NB4 (cell line): ENCODE measurements at regions not wholly inside any gene's neighbourhood (a gene's known extent, or its start where the extent isn't known, plus 50 kb on each side); places are given as distances from the start of the nearest gene placed in this dataset.
A peak's percentile ranks its signal among the peaks of the same experiment; 100 is the strongest.

Experiments
- DNase-seq: peaks from one replicate; pipeline ENCODE4 v3.0.0; 2010; ENCODE audit warnings: low read depth
- H3K4me3 ChIP-seq: one replicate; pipeline ENCODE4 v1.5.1; 2011; ENCODE audit warnings: mild to moderate bottlenecking, low read depth, low read length, moderate library complexity
- MYC ChIP-seq: IDR thresholded peaks from 2 replicates; pipeline ENCODE4 v1.6.1; 2011; ENCODE audit warnings: low read depth, low read length
- POLR2A ChIP-seq: IDR thresholded peaks from 2 replicates; pipeline ENCODE4 v1.6.1; 2011; ENCODE audit warnings: mild to moderate bottlenecking; ENCODE audit not compliant: insufficient read length; ENCODE audit errors: extremely low read depth
- TF ChIP-seq, protein P1 (sequence below): IDR thresholded peaks from one replicate; pipeline ENCODE4 v1.5.1; 2012; ENCODE audit warnings: low read depth, low read length
- TF ChIP-seq, protein P2 (sequence below): IDR thresholded peaks from 2 replicates; pipeline ENCODE4 v1.6.1; 2011; ENCODE audit warnings: low read depth, low read length

DNA sequence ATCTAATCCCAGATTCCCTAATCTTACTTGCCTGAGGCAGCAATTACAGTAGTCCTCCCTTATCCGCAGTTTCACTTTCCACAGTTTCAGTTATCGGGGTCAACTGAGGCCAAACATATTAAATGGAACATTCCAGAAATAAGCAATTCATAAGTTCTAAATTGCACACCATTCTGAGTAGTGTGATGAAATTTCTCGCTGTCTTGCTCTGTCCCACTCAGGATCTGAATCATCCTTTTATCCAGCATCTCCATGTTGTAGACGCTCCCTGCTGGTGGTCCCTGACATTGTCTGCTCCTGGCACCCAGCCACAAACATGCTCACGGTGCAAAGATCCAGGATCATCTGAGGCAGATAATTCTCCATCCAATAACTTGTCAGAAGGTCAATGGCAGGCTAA, 128.7 kb upstream of the CXCL12 start:
- TF ChIP-seq MYC: no peak
- TF ChIP-seq, protein P1, sequence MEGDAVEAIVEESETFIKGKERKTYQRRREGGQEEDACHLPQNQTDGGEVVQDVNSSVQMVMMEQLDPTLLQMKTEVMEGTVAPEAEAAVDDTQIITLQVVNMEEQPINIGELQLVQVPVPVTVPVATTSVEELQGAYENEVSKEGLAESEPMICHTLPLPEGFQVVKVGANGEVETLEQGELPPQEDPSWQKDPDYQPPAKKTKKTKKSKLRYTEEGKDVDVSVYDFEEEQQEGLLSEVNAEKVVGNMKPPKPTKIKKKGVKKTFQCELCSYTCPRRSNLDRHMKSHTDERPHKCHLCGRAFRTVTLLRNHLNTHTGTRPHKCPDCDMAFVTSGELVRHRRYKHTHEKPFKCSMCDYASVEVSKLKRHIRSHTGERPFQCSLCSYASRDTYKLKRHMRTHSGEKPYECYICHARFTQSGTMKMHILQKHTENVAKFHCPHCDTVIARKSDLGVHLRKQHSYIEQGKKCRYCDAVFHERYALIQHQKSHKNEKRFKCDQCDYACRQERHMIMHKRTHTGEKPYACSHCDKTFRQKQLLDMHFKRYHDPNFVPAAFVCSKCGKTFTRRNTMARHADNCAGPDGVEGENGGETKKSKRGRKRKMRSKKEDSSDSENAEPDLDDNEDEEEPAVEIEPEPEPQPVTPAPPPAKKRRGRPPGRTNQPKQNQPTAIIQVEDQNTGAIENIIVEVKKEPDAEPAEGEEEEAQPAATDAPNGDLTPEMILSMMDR: no peak
- no peak for TF ChIP-seq POLR2A
- TF ChIP-seq, protein P2, sequence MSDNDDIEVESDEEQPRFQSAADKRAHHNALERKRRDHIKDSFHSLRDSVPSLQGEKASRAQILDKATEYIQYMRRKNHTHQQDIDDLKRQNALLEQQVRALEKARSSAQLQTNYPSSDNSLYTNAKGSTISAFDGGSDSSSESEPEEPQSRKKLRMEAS: no peak
- H3K4me3 ChIP-seq: no peak overlapping the region
- peak; percentile 6 for DNase-seq

DNA sequence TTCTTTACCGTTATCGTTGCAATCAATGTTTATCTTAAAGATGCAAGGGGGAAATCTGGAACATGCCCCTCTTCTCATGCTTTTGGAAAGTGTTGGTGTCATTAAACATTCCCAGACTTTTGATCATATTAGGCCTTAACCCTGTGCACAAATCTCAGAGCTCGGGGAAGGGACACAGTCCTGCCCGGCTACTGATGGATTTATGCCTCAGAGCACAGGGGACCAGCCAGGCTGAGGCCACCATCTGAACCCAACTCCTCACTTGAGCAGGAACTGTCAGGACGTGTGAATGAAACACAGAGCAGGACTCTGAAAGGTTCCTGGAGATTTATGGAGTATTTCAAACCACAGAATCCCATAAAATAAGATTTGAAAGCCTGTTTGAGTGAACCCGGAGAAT, 132.0 kb upstream of the CXCL12 start:
- H3K4me3 ChIP-seq: no peak overlapping the region
- TF ChIP-seq POLR2A (no peak), MYC (no peak)
- TF ChIP-seq, protein P1: no peak
- TF ChIP-seq, protein P2: no peak
- no peak for DNase-seq

DNA sequence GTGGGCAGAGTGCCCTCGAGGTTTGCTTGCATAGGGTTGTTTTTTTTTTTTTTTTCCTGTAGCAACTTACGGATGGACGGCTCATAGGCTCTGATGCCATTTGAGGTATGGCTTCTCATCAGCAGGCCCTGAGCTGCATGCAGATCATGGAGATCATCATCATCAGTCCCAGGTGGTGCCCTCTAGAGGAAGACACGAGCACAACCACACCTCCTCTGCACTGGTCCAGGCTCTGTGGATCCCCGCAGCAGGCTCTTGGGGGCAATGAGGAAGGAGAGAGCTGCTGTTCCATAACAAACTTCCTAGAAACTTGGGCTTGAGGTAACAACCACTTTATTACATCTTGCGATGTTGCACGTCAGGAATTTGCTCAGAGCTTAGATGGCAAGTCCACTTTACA, 132.7 kb upstream of the CXCL12 start:
- H3K4me3 ChIP-seq: no peak overlapping the region
- DNase-seq: peak; percentile 43
- TF ChIP-seq MYC: no peak
- TF ChIP-seq, protein P2: 0 out of 2 replicates have a peak, but pooled peaks have one; percentile 17
- TF ChIP-seq, protein P1: peak; percentile 60
- TF ChIP-seq POLR2A: no peak

DNA sequence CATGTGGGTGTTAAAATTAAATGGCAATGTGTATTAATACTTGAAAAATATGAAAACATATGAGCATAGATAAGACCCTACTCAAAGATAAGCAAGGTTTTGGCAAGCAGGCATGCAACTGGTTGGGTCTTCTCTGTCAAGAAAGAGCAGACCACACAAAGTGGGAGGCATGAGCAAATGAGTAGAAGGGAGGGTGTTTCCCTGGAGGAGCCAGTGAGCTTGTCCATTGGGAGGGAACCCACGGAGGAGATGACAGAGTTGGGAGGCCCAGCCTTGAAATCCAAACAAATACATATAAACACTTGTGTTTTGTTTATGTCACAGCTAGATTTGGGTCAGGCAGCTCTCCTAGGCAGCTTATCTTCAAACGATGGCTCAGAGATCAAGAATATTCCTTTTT, 134.5 kb upstream of the CXCL12 start:
- DNase-seq: no peak
- TF ChIP-seq, protein P2: no peak
- TF ChIP-seq, protein P1: no peak
- TF ChIP-seq POLR2A (no peak), MYC (no peak)

DNA sequence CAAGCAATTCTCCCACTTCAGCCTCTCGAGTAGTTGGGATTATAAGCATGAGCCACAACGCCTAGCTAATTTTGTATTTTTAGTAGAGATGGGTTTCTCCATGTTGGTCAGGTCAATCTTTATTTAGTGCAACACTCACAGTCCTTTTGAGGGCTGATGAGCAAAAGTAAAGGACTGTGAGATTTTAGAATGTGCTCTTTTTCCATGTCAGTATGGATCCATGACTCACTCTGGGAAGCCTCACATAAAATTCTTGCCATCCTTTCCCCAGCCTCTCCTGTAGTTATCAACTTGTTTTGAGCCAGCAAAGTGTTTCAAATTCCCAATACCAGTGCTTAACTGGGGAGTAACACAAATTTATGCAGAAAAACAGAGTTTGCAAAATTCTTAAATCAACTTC, 135.8 kb upstream of the CXCL12 start:
- DNase-seq: no peak
- no peak overlapping the region for H3K4me3 ChIP-seq
- TF ChIP-seq POLR2A (no peak), MYC (no peak)
- TF ChIP-seq, protein P1: no peak
- TF ChIP-seq, protein P2: no peak

More for the DNA sequence above, 134.5 kb upstream of the CXCL12 start:
- H3K4me3 ChIP-seq: no peak overlapping the region

DNA sequence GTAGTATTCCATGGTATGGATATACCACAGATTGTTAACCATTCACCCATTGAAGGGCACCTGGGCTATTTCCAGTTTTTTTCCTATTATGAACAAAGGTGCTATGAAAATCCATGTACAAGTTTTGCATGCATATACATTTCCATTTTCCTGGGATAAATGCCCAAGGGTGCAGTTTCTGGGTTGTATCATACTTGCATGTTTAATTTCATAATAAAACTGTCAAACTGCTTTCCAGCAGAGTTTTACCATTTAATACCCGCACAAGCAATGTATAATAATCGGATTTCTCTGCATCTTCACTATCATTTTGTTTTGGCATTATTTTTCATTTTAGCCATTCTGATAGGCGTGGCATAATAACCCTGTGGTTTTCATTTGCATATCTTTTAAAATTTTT, 154.3 kb upstream of the CXCL12 start:
- DNase-seq: no peak
- TF ChIP-seq POLR2A: no peak
- TF ChIP-seq, protein P2: no peak
- TF ChIP-seq, protein P1: no peak
- TF ChIP-seq MYC: no peak
- H3K4me3 ChIP-seq: no peak overlapping the region
